EH (cell line): ENCODE measurements at regions not wholly inside any gene's neighbourhood (a gene's known extent, or its start where the extent isn't known, plus 50 kb on each side); places are given as distances from the start of the nearest gene placed in this dataset.

ENCODE experiments used
- DNase-seq: peaks from one replicate; pipeline ENCODE4 v3.0.0-alpha.2; 2015; ENCODE audit warnings: low read depth

- no peak for DNase-seq
These were observed 327.4 kb downstream of the CTTN start for GRCh38 chr11:70725739-70726138.

GRCh38 chr11:70727021-70727420, 328.7 kb downstream of the CTTN start:
- no peak for DNase-seq

GRCh38 chr11:70727899-70728620, 329.7 kb downstream of the CTTN start:
- DNase-seq: no peak

GRCh38 chr11:70729949-70730348, 331.6 kb downstream of the CTTN start:
- no peak for DNase-seq

- DNase-seq: no peak
These were observed 332.1 kb downstream of the CTTN start for GRCh38 chr11:70730411-70730810.

- DNase-seq: no peak
These were observed 333.1 kb downstream of the CTTN start for GRCh38 chr11:70731271-70732022.

GRCh38 chr11:70732023-70732880, 333.9 kb downstream of the CTTN start:
- no peak for DNase-seq

- DNase-seq: no peak
These were observed 334.5 kb downstream of the CTTN start for GRCh38 chr11:70732881-70733196.

- DNase-seq: no peak
These were observed 335.3 kb downstream of the CTTN start for GRCh38 chr11:70733327-70734325.

GRCh38 chr11:70734379-70734778, 336.1 kb downstream of the CTTN start:
- no peak for DNase-seq

GRCh38 chr11:70734911-70735310, 336.6 kb downstream of the CTTN start:
- DNase-seq: no peak

- no peak for DNase-seq
These were observed 337.6 kb downstream of the CTTN start for GRCh38 chr11:70735976-70736375.

- DNase-seq: no peak
These were observed 338.1 kb downstream of the CTTN start for GRCh38 chr11:70736461-70736860.

GRCh38 chr11:70736937-70737640, 338.8 kb downstream of the CTTN start:
- DNase-seq: no peak

GRCh38 chr11:70737816-70738630, 339.7 kb downstream of the CTTN start:
- no peak for DNase-seq

GRCh38 chr11:70738661-70739060, 340.3 kb downstream of the CTTN start:
- no peak for DNase-seq

- DNase-seq: no peak
These were observed 340.8 kb downstream of the CTTN start for GRCh38 chr11:70739091-70739490.

- no peak for DNase-seq
These were observed 341.6 kb downstream of the CTTN start for GRCh38 chr11:70739811-70740487.

- no peak for DNase-seq
These were observed 342.1 kb downstream of the CTTN start for GRCh38 chr11:70740488-70740851.

GRCh38 chr11:70741085-70741484, 342.8 kb downstream of the CTTN start:
- DNase-seq: no peak
